Keratinocyte (primary cell): ENCODE measurements at regions not wholly inside any gene's neighbourhood (a gene's known extent, or its start where the extent isn't known, plus 50 kb on each side); places are given as distances from the start of the nearest gene placed in this dataset.

Experiments
- DNase-seq: peaks from one replicate; pipeline ENCODE4 v3.0.0-alpha.2; 2011; ENCODE audit warnings: low read depth, missing footprints, low spot score
- FAIRE-seq: peaks from 2 replicates; lab custom pipeline; 2011; peaks lifted over from hg19 to GRCh38; lab: Jason Lieb, UNC
- H2AFZ ChIP-seq: 2 replicates; pipeline ENCODE4 v1.6.0; 2012; ENCODE audit warnings: low read length, control low read depth, inconsistent platforms; ENCODE audit not compliant: control insufficient read depth
- H3K27ac ChIP-seq: 2 replicates; pipeline ENCODE4 v1.5.1; 2011; ENCODE audit warnings: low read length; ENCODE audit not compliant: control insufficient read depth, insufficient read depth
- H3K27me3 ChIP-seq: 3 replicates; pipeline ENCODE4 v1.6.0; 2011; ENCODE audit warnings: low read length; ENCODE audit not compliant: control insufficient read depth, insufficient read depth; ENCODE audit errors: extremely low read depth
- H3K36me3 ChIP-seq, 2 experiments: 2 replicates in 1 of 2; 3 replicates in 1 of 2; pipeline ENCODE4 v1.5.1; 2011; ENCODE audit warnings: low read length in 2 of 2, mild to moderate bottlenecking in 1 of 2; ENCODE audit not compliant: control insufficient read depth in 2 of 2, insufficient read depth in 2 of 2; ENCODE audit errors: extremely low read depth in 1 of 2
- H3K4me1 ChIP-seq: 3 replicates; pipeline ENCODE4 v1.5.1; 2011; ENCODE audit warnings: low read length; ENCODE audit not compliant: control insufficient read depth, insufficient read depth; ENCODE audit errors: extremely low read depth
- H3K4me2 ChIP-seq: 3 replicates; pipeline ENCODE4 v1.6.0; 2011; ENCODE audit warnings: low read depth, low read length; ENCODE audit not compliant: control insufficient read depth, insufficient read depth; ENCODE audit errors: extremely low read depth
- H3K4me3 ChIP-seq, 3 experiments: fragments of 200-600 bp in 1 of 3; sonication (generic) in 1 of 3; 2 replicates in 2 of 3; 3 replicates in 1 of 3; pipeline ENCODE4 v1.5.1; 2011 to 2016; ENCODE audit warnings: low read length in 3 of 3, mild to moderate bottlenecking in 3 of 3, control low read depth in 2 of 3, inconsistent platforms in 1 of 3, low read depth in 1 of 3, mixed read lengths in 1 of 3, mixed run types in 1 of 3, moderate library complexity in 1 of 3; ENCODE audit not compliant: control insufficient read depth in 2 of 3, insufficient read depth in 2 of 3; ENCODE audit errors: extremely low read depth in 1 of 3
- H3K79me2 ChIP-seq: 2 replicates; pipeline ENCODE4 v1.6.0; 2012; ENCODE audit warnings: low read length; ENCODE audit not compliant: control insufficient read depth, insufficient read depth
- H3K9ac ChIP-seq: 3 replicates; pipeline ENCODE4 v1.6.0; 2011; ENCODE audit warnings: low read length; ENCODE audit not compliant: control insufficient read depth, insufficient read depth; ENCODE audit errors: extremely low read depth
- H3K9me1 ChIP-seq: 3 replicates; pipeline ENCODE4 v1.6.0; 2011; ENCODE audit warnings: low read length; ENCODE audit not compliant: control insufficient read depth, insufficient read depth; ENCODE audit errors: extremely low read depth
- H3K9me3 ChIP-seq: 2 replicates; pipeline ENCODE4 v1.5.1; 2012; ENCODE audit warnings: low read depth, low read length; ENCODE audit not compliant: control insufficient read depth
- H4K20me1 ChIP-seq: 3 replicates; pipeline ENCODE4 v1.6.0; 2011; ENCODE audit warnings: low read length; ENCODE audit not compliant: control insufficient read depth, insufficient read depth; ENCODE audit errors: extremely low read depth
- CTCF ChIP-seq, 3 experiments: IDR thresholded peaks in 1 of 3; conservative IDR thresholded peaks in 1 of 3; optimal IDR thresholded peaks in 1 of 3; 2 replicates in 2 of 3; 3 replicates in 1 of 3; pipeline versions ENCODE3 to v1.5.1; 2011; ENCODE audit warnings: low read length in 3 of 3, mild to moderate bottlenecking in 3 of 3, moderate library complexity in 2 of 3, control low read depth in 1 of 3, inconsistent platforms in 1 of 3; ENCODE audit not compliant: insufficient read depth in 2 of 3; ENCODE audit errors: extremely low read depth in 1 of 3
- EZH2 ChIP-seq: IDR thresholded peaks from one replicate; pipeline ENCODE4 v1.6.1; 2012; ENCODE audit warnings: inconsistent platforms, mild to moderate bottlenecking, low read length, moderate library complexity
- dilution Hi-C: fragments of 300-500 bp; cut with MboI; formaldehyde crosslinking; loops from one replicate; pipeline ENCODE4 v1.7.0; 2020; ENCODE audit warnings: low sequenced_read_pairs; ENCODE audit not compliant: extremely low pct_ligation_motif_present

- Histone ChIP-seq H4K20me1 (no peaks in the 10 kb centered on the region), H3K4me2 (no peak overlapping the region), H3K27me3 (peaks cover 4% of the 10 kb centered on the region), H3K4me1 (peaks cover 4% of the 10 kb centered on the region), H3K4me3 (no peak overlapping the region), H3K79me2 (no peaks in the 10 kb centered on the region), H3K27ac (no peak overlapping the region), H2AFZ (no peak overlapping the region), H3K9ac (no peak overlapping the region), H3K9me1 (no peaks in the 10 kb centered on the region), H3K36me3 (no peaks in the 10 kb centered on the region), H3K9me3 (no peaks in the 10 kb centered on the region)
- TF ChIP-seq CTCF (optimal IDR thresholded peaks at IDR 0.05 in 1 of 3, IDR thresholded peaks at IDR 0.05 in 1 of 3, conservative IDR thresholded peaks at IDR 0.05 in 1 of 3; ENCODE audit: extremely low read depth in 1 of 3, insufficient read depth in 2 of 3, low read length in 3 of 3) = no peak
- TF ChIP-seq EZH2 = no peak
- dilution Hi-C loops = no loop called here
- no peak for FAIRE-seq
- DNase-seq = no peak
Measured at GRCh38 chr2:158041400-158041799, 60.3 kb upstream of the UPP2 start.

- DNase-seq (no peak), FAIRE-seq (no peak)
- H3K9ac ChIP-seq = no peak overlapping the region
- no peak overlapping the region for H2AFZ ChIP-seq
- H3K79me2 ChIP-seq = no peaks in the 10 kb centered on the region
- no peaks in the 10 kb centered on the region for H3K27me3 ChIP-seq
- no peak overlapping the region for H3K27ac ChIP-seq
- H3K9me3 ChIP-seq = no peaks in the 10 kb centered on the region
- dilution Hi-C loops = no loop called here
- no peaks in the 10 kb centered on the region for H3K36me3 ChIP-seq
- TF ChIP-seq EZH2 (no peak), CTCF (optimal IDR thresholded peaks at IDR 0.05 in 1 of 3, IDR thresholded peaks at IDR 0.05 in 1 of 3, conservative IDR thresholded peaks at IDR 0.05 in 1 of 3; ENCODE audit: extremely low read depth in 1 of 3, insufficient read depth in 2 of 3, low read length in 3 of 3) (no peak)
- H3K4me2 ChIP-seq = no peak overlapping the region
- H3K9me1 ChIP-seq = no peaks in the 10 kb centered on the region
- H4K20me1 ChIP-seq = no peaks in the 10 kb centered on the region
- peaks cover 4% of the 10 kb centered on the region for H3K4me1 ChIP-seq
- H3K4me3 ChIP-seq = no peak overlapping the region
Measured at GRCh38 chr2:158038901-158039300, 62.8 kb upstream of the UPP2 start.
